GM12892 (cell line): ENCODE measurements at regions not wholly inside any gene's neighbourhood (a gene's known extent, or its start where the extent isn't known, plus 50 kb on each side); places are given as distances from the start of the nearest gene placed in this dataset.

Source experiments
- POLR2A ChIP-seq: IDR thresholded peaks from 2 replicates; pipeline ENCODE4 v1.6.1; 2011; ENCODE audit warnings: low read depth, low read length, control low read depth
- POLR2AphosphoS5 ChIP-seq: IDR thresholded peaks from 2 replicates; pipeline ENCODE4 v1.6.1; 2011; ENCODE audit warnings: low read depth, low read length, control low read depth

- TF ChIP-seq POLR2A, result no peak
- TF ChIP-seq POLR2AphosphoS5, result no peak
These were observed 284.9 kb downstream of the AJAP1 start for GRCh38 chr1:4939266-4939665.
